Fibroblast of skin of scalp (primary cell): ENCODE measurements at regions not wholly inside any gene's neighbourhood (a gene's known extent, or its start where the extent isn't known, plus 50 kb on each side); places are given as distances from the start of the nearest gene placed in this dataset.
"Not testable (repeated sequence)": the region's sequence is repeated elsewhere in the genome, so short reads cannot be mapped to it uniquely, and the experiment has no call there.

Source experiments
- DNase-seq: peaks from one replicate; pipeline ENCODE4 v3.0.0-alpha.2; 2013

- DNase-seq = no peak
These were observed 489.3 kb downstream of the MATN1 start for GRCh38 chr1:30234091-30234490.

- no peak for DNase-seq
These were observed 491.0 kb downstream of the MATN1 start for GRCh38 chr1:30232288-30232899.

GRCh38 chr1:30229960-30230359 lies 493.4 kb downstream of the MATN1 start:
- no peak for DNase-seq

GRCh38 chr1:30229557-30229956 lies 493.8 kb downstream of the MATN1 start:
- no peak for DNase-seq

- DNase-seq = no peak
These were observed 496.7 kb downstream of the MATN1 start for GRCh38 chr1:30226648-30227047.

- no peak for DNase-seq
These were observed 498.0 kb downstream of the MATN1 start for GRCh38 chr1:30225357-30225756.

- no peak for DNase-seq
These were observed 503.7 kb downstream of the MATN1 start for GRCh38 chr1:30219675-30220074.

- no peak for DNase-seq
These were observed 504.9 kb downstream of the MATN1 start for GRCh38 chr1:30218438-30218837.

GRCh38 chr1:30216602-30217001 lies 506.8 kb downstream of the MATN1 start:
- no peak for DNase-seq

- no peak for DNase-seq
These were observed 509.4 kb downstream of the MATN1 start for GRCh38 chr1:30213936-30214335.

- not testable (repeated sequence) for DNase-seq
These were observed 515.4 kb downstream of the MATN1 start for GRCh38 chr1:30207962-30208361.

- DNase-seq = not testable (repeated sequence)
These were observed 516.8 kb downstream of the MATN1 start for GRCh38 chr1:30206631-30207030.

GRCh38 chr1:30204916-30205315 lies 518.5 kb downstream of the MATN1 start:
- not testable (repeated sequence) for DNase-seq

GRCh38 chr1:30201015-30201414 lies 522.4 kb downstream of the MATN1 start:
- no peak for DNase-seq

GRCh38 chr1:30200161-30200560 lies 523.2 kb downstream of the MATN1 start:
- no peak for DNase-seq

GRCh38 chr1:30199563-30199962 lies 523.8 kb downstream of the MATN1 start:
- DNase-seq = no peak

GRCh38 chr1:30198795-30199403 lies 524.5 kb downstream of the MATN1 start:
- no peak for DNase-seq

GRCh38 chr1:30198451-30198760 lies 525.0 kb downstream of the MATN1 start:
- DNase-seq = no peak

- DNase-seq = peak; percentile 4
These were observed 525.5 kb downstream of the MATN1 start for GRCh38 chr1:30197639-30198450.

GRCh38 chr1:30196872-30197638 lies 526.3 kb downstream of the MATN1 start:
- DNase-seq = no peak

- DNase-seq = no peak
These were observed 526.9 kb downstream of the MATN1 start for GRCh38 chr1:30196457-30196856.

- no peak for DNase-seq
These were observed 527.8 kb downstream of the MATN1 start for GRCh38 chr1:30195424-30196134.
